ENCODE measurements at regions not wholly inside any gene's neighbourhood (a gene's known extent, or its start where the extent isn't known, plus 50 kb on each side); places are given as distances from the start of the nearest gene placed in this dataset.

GRCh38 chr11:28938091-28938490 is 829.9 kb downstream of the METTL15 start:
- H3K27ac ChIP-seq, result no peak overlapping the region
- TF ChIP-seq CTCF (conservative IDR thresholded peaks at IDR 0.05), result no peak

GRCh38 chr11:28932940-28933339 is 824.8 kb downstream of the METTL15 start:
- H3K27ac ChIP-seq, result no peak overlapping the region
- no peak for TF ChIP-seq CTCF (conservative IDR thresholded peaks at IDR 0.05)

- no peak overlapping the region for H3K27ac ChIP-seq
- TF ChIP-seq CTCF (conservative IDR thresholded peaks at IDR 0.05), result no peak
These were observed 815.8 kb downstream of the METTL15 start for GRCh38 chr11:28924004-28924403.

GRCh38 chr11:28922386-28922981 is 814.3 kb downstream of the METTL15 start:
- H3K27ac ChIP-seq, result no peak overlapping the region
- no peak for TF ChIP-seq CTCF (conservative IDR thresholded peaks at IDR 0.05)

GRCh38 chr11:28919194-28919593 is 811.0 kb downstream of the METTL15 start:
- TF ChIP-seq CTCF (conservative IDR thresholded peaks at IDR 0.05), result no peak
- H3K27ac ChIP-seq, result no peak overlapping the region

- no peak for TF ChIP-seq CTCF (conservative IDR thresholded peaks at IDR 0.05)
- H3K27ac ChIP-seq, result no peak overlapping the region
These were observed 805.7 kb downstream of the METTL15 start for GRCh38 chr11:28913883-28914282.

- no peak overlapping the region for H3K27ac ChIP-seq
- no peak for TF ChIP-seq CTCF (conservative IDR thresholded peaks at IDR 0.05)
These were observed 803.6 kb downstream of the METTL15 start for GRCh38 chr11:28911829-28912228.
